CD4-positive, alpha-beta T cell treated with Interferon alpha-2 for 1 hour (primary cell): ENCODE measurements at regions not wholly inside any gene's neighbourhood (a gene's known extent, or its start where the extent isn't known, plus 50 kb on each side); places are given as distances from the start of the nearest gene placed in this dataset.
"Not testable (repeated sequence)": the region's sequence is repeated elsewhere in the genome, so short reads cannot be mapped to it uniquely, and the experiment has no call there.

Experiments used
- DNase-seq, 2 donors: peaks; one replicate each; pipeline ENCODE4 v3.0.0-alpha.2; 2020 to 2022

- not testable (repeated sequence) for DNase-seq
Measured at GRCh38 chr4:121616449-121616848, 80.3 kb downstream of the ANXA5 start.

DNA sequence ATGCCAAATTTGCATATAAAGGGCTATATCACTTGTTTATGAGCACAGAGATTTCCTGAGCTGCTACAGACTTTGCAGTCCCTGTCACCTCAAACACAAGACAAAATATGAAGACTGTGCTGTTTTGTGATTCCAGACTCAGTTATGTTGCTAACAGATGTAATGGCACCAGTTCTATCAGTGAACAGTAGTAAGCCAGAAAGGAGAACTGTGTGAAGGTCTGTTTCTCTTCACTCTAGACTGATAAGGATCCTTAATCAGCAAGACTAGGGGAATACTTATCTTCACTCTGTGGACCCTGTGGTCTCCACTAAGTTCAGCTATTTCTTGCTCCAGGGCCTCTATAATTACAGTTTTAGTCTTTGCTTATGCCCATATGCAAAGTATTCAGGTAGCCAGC is 82.7 kb downstream of the ANXA5 start:
- no peak for DNase-seq

- DNase-seq = no peak
Measured at GRCh38 chr4:121599049-121599448, 97.7 kb downstream of the ANXA5 start.

DNA sequence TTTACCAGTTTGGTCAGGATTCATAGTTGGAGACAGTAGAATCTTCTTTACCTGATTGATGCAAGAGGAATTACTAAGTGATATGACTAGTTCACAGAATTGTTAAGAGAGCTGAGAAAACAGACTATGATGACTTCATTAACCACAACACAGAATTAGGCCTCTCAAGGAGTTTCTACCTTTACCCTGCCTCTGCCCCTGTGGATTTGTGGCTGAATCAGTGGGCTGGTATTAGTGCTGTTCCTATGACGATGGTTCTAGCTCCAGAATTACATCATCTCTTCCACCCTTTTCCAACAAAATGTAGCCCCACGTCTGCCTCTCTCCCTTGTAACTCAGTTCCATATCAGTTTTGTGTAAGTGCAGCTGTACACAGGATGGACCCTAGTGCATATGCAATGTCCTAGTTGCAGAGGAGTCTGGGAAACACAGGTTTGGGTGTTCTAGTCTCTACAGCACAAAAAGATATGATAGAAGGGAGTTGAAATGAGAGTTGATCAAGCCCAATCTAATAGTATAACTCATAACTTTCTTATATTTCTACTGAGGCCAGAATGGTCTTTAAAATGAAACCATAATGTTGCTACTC is 99.3 kb downstream of the ANXA5 start:
- DNase-seq = no peak

- DNase-seq = no peak
Measured at GRCh38 chr4:121594796-121595526, 101.8 kb downstream of the ANXA5 start.

- no peak for DNase-seq
Measured at GRCh38 chr4:121593760-121594159, 103.0 kb downstream of the ANXA5 start.

DNA sequence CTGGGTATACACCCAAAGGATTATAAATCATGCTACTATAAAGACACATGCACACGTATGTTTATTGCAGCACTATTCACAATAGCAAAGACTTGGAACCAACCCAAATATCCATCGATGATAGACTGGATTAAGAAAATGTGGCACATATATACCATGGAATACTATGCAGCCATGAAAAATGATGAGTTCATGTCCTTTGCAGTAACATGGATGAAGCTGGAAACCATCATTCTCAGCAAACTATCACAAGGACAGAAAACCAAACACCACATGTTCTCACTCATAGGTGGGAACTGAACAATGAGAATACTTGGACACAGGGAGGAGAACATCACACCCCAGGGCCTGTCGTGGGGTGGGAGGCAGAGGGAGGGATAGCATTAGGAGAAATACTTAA is 104.5 kb downstream of the ANXA5 start:
- DNase-seq = not testable (repeated sequence)

GRCh38 chr4:121584836-121585235 is 111.9 kb downstream of the ANXA5 start:
- no peak for DNase-seq

GRCh38 chr4:121583396-121583795 is 113.4 kb downstream of the ANXA5 start:
- no peak for DNase-seq

DNA sequence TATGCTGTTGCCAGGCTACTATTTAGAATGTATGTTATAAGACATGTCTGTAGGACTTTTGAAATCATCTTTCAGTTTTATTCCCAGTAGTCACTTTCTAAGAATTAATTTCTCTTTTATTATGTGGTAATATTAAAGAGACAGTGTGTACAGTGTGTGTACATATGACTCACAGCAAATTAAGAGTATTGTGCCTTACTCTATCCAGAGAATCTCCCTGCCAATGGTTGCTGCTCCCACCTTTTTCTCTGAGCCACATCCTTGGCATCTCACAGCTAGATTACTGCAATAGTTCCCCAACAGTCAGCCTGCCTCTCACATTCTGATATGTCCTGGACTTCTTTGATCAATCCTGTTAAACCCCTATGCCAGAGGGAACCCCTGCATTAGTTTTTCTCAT is 114.5 kb downstream of the ANXA5 start:
- no peak for DNase-seq

DNA sequence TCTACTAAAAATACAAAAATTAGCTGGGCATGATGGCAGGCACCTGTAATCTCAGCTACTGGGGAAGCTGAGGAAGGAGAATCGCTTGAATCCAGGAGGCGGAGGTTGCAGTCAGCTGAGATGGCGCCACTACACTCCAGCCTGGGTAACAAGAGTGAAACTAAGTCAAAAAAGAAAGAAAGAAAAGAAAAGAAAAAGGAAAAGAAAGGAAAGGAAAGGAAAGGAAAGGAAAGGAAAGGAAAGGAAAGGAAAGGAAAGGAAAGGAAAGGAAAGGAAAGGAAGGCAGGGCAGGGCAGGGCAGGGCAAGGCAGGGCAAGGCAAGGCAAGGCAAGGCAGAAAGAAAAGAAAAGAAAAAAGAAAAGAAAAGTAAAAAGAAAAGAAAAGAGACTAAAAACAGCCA is 121.4 kb downstream of the ANXA5 start:
- not testable (repeated sequence) for DNase-seq

- no peak for DNase-seq
Measured at GRCh38 chr4:121574618-121575017, 122.2 kb downstream of the ANXA5 start.

GRCh38 chr4:121567748-121568147 is 129.0 kb downstream of the ANXA5 start:
- DNase-seq = no peak

GRCh38 chr4:121564840-121565375 is 131.9 kb downstream of the ANXA5 start:
- no peak for DNase-seq

GRCh38 chr4:121562811-121563210 is 134.0 kb downstream of the ANXA5 start:
- no peak for DNase-seq

DNA sequence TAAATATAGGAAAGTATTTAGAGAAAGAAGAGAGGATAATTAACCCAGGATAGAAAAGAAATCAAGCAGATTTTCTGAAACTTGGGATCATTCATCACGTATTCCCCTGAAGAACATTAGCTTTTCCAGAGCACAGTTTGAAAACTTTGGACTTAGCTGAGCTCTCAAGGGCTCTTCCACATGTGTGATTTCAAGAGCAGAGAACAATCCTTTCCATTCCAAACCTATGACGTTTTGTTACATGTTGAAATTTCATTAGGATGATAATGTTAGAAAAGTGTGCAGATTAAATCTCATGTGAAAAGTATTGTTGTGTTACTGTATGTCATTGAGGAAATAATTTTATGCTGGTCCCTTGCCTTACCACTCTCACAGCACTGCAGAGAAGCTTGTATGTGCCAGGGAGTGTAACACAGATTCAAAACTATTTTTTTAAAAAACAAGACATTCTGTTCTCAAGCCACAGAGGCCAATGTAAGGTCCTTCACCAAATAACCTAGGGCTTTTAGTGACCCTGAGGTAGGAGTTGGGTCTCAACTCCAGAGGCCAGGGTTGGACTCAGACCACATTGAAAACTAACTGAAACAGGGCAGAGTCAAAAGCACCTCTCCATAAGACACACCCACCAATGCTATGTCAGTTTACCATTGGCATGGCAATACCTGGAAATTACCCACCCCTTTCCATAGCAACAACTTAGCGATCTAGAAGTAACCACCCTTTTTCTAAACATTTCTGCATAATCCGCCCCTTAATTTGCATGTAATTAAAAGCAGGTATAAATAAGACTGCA is 141.3 kb downstream of the ANXA5 start:
- no peak for DNase-seq

DNA sequence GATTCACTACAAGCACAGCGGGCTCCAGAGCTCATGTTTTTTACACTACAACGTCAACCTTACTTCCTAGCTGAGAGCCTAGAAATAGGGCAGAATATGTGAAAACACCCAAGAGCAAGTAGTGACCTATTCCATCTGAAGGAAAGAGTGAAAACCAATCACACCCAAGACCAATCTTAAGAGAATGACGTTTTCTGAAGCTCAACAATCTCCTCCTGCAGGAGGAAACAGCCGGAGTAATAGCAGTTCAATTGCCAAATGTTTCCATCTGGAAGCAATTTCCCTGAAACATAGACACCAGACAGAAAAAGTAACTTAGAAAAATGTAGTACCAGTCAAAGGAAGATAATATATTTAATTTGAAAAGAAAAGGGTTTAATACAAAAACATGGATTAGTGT is 142.4 kb downstream of the ANXA5 start:
- DNase-seq = no peak

GRCh38 chr4:121551881-121552280 is 144.9 kb downstream of the ANXA5 start:
- DNase-seq = no peak

GRCh38 chr4:121551271-121551670 is 145.5 kb downstream of the ANXA5 start:
- DNase-seq = no peak

DNA sequence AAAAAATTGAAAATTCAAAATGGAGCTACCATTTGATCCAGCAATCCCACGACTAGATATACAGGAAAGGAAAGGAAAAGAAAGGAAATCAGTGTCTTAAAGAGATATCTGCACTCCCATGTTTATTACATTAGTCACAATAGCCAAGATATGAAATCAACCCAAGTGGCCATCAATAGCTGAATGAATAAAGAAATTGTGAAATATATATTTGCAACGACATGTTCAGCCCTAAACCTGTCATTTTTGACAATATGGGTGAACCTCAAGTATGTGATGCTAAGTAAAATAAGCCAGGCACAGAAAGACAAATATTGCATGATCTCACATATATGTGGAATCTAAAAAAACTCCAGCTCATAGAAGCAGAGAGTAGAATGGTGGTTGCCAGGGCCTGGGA is 155.1 kb downstream of the ANXA5 start:
- no peak for DNase-seq

- DNase-seq = no peak
Measured at GRCh38 chr4:121535351-121535750, 154.5 kb upstream of the QRFPR start.

DNA sequence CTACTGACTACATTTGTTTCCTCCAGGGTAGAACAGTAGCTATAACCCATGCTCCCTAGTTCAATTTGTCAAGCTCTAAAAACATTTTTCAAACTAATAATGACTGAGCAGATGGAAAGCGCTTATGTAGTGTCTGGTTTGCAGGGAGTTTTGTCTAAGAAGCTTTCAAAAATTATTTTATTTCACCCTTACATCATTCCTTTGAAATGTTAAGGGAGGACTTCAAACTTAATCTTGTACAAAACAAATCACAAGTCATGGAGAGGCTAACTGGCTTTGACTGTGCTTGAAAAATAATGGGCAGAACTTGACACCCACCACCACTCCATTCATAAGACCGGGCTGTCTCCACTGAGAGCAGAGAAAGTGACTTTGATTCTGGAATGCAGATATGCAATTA is 153.4 kb upstream of the QRFPR start:
- no peak for DNase-seq

GRCh38 chr4:121526509-121526908 is 145.7 kb upstream of the QRFPR start:
- DNase-seq = no peak
